Left ventricle myocardium superior (tissue), 1 donor: ENCODE measurements at regions not wholly inside any gene's neighbourhood (a gene's known extent, or its start where the extent isn't known, plus 50 kb on each side); places are given as distances from the start of the nearest gene placed in this dataset.
A peak's percentile ranks its signal among the peaks of the same experiment; 100 is the strongest.

ENCODE experiments used
- ATAC-seq: fragments of 200-7000 bp; cut with Tn5 transposase; one replicate; pipeline ENCODE4 v1.9.1; 2020; ENCODE audit warnings: mild to moderate bottlenecking, moderate library complexity
- DNase-seq: peaks from one replicate; pipeline ENCODE4 v3.0.0-alpha.2; 2020
- intact Hi-C: fragments of 100-400 bp; cut with micrococcal nuclease; formaldehyde crosslinking; loops from one replicate; pipeline ENCODE4 v1.11.0; 2022
- donor health status: DM: no; HTN: yes; CAD: no; lungs with severe emphysema.

DNA sequence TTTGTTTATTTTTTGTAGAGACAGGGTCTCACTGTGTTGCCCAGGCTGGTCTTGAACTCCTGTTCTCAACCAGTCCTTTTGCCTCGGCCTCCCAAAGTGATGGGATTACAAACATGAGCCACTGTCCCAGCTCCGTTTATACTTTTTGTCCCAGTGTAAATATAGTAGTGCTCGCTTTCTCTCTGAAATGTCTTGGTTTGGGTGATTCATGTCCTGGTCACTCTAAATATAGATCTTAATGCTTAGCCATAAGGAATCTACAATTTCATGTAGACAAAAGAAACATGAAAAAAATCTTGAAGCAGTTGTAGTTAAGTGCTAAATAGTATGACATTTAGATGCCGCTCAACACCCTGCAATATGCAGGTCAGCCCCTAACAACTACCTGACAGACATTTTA lies 126.9 kb downstream of the KATNIP start:
- DNase-seq (no peak), ATAC-seq (no peak)
- intact Hi-C loops = no loop called here

DNA sequence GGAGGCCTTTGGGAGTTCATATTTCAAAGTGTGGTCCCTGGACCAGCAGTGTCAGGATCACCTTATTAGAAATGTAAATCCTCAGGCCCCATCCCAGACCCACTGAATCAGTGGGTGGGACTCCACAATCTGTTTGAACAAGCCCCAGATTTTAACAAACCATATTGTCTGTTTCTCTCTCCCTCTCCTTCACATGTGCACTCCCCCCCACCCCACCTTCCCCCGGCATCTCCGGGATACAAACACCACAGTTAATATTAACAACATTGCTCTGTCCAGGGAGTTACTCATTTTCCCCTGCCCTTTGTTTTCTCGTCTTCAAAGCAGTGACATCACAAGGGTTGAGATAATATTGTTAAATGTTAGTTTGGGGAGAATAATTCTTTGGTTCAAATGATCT lies 127.3 kb downstream of the KATNIP start:
- ATAC-seq (no peak), DNase-seq (no peak)
- intact Hi-C loops = no loop called here

DNA sequence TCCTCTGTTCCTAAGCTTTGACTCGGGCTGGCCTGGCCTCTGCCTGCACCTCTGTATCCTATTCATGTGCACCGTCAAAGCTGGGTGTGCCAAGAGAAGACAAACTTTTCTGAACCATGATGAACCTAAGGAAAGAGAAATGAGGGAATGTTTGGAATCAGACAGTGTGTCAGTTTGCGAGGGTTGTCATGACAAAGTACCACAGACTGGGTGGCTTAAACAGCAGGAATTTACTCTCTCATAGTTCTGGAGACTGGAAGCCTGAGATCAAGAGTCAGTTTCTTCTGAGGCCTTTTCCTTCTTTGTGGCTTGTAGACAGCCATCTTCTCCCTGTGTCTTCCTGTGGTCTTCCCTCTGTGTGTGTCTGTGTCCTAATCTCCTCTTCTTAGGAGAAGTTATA lies 129.0 kb downstream of the KATNIP start:
- intact Hi-C loops = no loop called here
- ATAC-seq (no peak), DNase-seq (no peak)

DNA sequence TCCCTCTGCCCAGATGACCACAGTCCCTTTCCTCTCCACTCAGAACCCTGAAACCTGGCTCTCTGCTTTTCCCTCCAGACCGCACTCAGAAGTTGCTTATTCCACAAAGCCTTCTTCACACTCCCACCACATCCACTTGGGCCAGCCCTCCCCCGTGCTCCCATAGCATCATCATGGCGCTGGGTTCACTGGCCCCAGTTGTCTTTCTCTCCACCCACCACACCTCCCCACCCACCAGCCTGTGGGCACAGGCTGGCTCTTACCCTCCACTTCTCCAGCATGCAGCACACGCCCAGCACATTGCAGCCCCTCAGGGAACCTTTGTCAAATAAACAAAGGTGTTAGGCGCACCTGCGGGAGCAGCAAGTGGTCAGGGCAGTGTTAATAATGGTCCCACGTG lies 130.0 kb downstream of the KATNIP start:
- no peak for DNase-seq
- intact Hi-C loops = no loop called here
- ATAC-seq = no peak

DNA sequence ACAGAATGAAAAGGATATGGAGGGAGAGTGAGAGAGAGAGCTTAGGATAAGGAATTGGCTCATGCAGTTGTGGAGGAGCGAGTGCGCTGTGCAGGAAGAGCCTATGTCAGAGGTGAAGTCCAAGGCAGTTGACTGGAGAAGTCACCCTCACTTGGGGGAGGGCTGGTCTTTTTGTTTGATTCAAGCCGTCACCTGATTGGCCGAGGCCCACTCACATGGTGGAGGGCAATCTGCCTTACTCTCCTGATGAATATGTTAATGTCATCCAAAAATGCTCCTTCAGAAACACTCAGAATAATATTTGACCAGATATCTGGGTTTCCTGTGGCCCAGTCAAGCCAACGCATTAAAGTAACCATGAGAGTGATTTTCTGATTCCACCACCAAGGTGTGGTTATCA lies 131.7 kb downstream of the KATNIP start:
- ATAC-seq (no peak), DNase-seq (no peak)
- intact Hi-C loops = no loop called here

DNA sequence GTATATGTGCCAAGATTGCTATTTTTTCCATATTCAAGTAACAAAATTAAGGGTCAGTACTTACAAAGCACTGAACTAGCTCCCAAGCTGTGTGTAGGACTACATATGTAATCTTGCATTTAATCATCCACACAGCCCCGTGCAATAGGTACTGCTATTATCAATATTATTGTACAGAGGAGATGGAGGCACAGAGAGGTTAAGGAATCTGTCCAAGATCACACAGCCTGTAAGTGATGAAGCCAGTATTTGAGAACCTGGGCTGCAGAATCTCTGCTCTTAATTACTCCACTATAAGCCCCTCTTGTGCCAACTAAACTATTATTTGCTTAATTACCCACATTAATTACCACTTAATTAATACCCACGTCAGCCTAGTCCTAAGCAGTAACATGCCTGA lies 134.1 kb downstream of the KATNIP start:
- DNase-seq (no peak), ATAC-seq (no peak)
- intact Hi-C loops = no loop called here

DNA sequence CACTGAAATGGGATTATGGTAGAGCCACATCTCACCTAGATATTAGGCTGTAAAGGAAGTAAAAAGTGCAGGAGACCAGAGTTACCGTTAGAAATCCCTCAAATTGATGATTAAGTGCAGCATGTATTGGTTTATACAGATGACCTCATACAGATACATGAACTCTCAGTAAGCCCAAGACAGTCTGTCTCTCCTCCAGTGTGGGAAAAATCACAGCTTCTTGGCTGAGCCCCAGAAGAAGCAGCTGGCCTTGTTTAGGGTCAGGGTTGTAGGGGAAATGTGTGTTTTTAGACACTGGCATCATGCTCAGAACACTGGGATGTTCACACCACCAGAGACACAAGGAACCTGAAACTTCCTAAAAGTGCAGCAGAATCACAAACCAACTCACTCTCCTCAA lies 135.9 kb downstream of the KATNIP start:
- DNase-seq = no peak
- no peak for ATAC-seq
- intact Hi-C loops = no loop called here

DNA sequence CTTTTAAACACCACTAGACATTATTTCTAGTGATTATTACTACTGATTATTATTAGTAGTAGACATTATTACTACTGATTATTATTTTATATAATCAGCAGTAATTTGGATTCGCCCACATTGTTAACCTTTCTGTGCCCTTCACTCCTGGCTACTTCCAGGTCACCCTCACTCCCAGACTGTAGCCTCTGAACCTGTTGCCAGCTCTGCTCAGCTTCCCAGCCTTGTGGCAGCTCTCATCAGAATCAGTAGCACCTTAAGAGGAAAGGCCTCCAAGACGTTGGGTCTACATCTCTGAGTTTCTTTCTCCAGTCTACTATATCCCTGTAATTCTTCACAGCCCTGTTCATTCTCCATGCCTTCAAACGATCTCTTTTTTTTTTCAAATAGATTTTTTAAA lies 137.0 kb downstream of the KATNIP start:
- no peak for DNase-seq
- intact Hi-C loops = no loop called here
- ATAC-seq = peak; percentile 67

DNA sequence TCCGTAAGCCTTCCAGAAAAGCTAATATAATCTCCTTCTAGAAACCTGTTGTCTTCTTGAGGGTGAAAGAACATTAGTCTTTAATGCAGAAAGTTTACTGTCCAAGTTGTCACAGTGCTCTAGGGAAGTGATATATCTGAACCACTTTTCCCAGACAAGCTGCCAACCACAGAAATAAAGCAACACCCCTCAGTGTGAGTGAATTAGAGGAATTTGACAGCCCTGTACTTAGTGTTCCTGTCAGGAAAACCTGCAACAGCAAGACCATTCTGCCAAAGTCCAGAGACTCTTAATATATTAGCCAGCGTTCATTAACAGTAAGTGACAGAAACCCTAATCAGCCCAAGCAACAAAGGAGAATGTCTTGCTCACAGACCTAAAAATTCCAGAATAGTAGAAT lies 137.7 kb downstream of the KATNIP start:
- DNase-seq (no peak), ATAC-seq (peak; percentile 85)
- intact Hi-C loops = no loop called here

DNA sequence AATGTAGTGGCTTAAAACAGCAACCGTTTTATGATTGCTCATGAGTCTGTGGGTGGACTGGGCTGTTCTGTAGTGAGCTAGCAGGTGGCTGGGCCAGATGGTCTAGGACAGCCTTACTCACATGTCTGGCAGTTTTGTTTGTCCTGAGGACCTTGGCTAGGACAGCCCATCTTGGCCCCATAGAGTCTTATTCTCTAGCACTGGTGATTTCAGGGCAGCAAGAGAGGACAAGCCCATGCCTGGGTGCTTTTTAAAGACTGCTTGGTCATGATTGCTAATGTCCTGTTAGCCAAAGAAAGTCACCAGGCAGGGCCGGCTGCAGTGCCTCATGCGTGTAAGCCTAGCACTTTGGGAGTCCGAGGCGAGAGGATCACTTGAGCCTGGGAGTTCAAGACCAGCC lies 139.8 kb downstream of the KATNIP start:
- peak; percentile 58 for ATAC-seq
- DNase-seq = no peak
- intact Hi-C loops = no loop called here

DNA sequence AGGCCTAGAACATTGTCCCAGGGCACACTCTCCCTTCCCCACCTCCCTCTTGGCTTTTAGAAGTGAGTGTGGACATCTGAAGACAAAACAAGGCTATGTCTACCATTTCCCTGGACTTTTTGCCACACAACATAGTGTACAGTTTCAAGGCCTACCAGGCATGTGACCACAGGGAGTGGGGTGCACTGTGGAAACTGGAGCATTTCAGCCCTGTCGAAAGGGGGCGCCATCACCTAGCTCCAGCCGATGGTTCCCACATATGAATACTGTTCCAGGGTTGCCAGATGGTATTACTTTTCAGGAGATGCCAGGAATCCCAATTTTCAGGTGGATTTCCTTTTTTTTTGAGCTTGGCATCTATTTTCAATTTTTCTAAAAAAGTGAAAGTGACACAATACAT lies 140.7 kb downstream of the KATNIP start:
- ATAC-seq = no peak

DNA sequence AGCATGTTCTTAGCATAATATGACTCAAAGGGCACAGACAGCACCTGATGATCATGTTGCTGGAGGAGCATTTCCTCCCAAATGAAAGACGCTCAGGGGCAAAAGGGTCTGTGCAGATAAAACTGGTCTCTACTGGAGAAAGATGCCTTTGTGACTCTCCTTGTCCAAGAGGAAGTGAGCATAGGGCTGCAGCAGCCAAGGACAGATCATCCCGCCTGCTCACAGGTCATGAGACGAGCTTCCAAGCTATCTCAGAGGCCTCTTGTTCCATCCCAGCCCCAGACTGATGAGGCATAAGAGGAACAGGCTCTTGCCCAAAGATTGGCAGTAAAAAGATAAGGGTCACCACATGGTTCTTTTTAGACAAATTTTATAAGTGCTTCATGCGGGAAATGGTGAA lies 141.8 kb downstream of the KATNIP start:
- no peak for ATAC-seq
- DNase-seq = no peak
- intact Hi-C loops = no loop called here

More for the DNA sequence above, 140.7 kb downstream of the KATNIP start:
- intact Hi-C loops = no loop called here
- no peak for DNase-seq

DNA sequence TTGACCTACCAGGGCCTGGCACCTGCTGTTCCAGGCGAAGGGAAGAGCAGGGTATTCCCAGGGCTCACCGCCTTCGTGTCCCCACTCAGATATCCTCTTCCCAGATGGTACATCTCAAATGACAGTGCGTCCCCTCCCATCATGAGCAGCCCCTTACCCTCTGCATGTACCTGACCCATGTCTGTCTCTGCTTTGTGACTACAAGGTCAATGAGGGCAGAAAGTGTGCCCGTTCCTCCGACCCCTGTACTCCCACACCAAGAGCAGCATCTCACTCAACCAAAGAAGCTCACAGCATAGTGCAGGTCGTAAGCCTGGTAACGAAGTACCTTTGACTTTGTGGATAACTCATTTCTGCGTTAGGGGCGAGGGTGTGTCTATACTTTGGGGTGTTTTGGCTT lies 142.6 kb downstream of the KATNIP start:
- intact Hi-C loops = no loop called here
- DNase-seq (no peak), ATAC-seq (no peak)

DNA sequence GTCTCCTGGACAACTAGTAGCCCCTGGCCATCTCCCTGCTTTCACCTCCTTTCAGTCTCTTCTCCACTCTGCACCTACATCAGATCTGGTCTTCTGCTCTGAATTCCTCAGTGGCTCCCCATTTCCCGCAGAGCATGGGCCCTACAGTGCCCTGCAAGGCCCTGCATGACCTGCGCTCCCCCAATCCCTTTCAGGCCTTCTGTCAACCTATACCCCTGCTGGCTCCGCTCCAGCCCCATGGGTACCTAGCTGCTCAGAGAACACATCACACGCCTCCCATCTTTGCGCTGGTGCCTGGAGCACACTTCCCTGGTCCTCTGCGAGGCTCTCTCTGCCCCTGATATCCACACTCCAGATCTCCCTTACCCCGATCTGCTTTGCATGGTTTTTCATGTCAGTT lies 145.2 kb downstream of the KATNIP start:
- ATAC-seq (no peak), DNase-seq (no peak)
- intact Hi-C loops = no loop called here

DNA sequence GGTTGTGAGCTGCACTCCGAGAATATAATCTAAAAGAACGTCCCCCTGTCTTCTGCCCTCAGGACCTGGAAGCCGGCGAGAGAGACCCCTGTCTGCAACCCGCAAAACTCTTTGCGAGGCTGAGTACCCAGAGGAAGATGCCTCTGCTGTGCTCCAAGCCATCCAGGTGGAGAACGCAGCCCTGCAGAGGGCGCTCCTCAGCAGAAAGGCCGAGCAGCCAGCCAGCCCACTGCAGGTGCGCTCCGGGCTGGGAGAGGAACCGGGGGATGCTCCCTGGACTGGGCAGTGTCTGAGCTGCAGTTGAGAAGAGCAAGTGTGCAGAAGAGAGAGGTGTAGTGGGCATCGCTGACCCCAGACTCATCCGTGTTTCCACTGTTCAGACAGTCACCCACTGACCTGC lies 148.3 kb downstream of the KATNIP start:
- ATAC-seq = no peak
- DNase-seq = peak; percentile 38
- intact Hi-C loops = loop anchor here (2.0 kb wide), 1 partner anchor 19 kb away; no protein-coding TSS in a partner anchor

DNA sequence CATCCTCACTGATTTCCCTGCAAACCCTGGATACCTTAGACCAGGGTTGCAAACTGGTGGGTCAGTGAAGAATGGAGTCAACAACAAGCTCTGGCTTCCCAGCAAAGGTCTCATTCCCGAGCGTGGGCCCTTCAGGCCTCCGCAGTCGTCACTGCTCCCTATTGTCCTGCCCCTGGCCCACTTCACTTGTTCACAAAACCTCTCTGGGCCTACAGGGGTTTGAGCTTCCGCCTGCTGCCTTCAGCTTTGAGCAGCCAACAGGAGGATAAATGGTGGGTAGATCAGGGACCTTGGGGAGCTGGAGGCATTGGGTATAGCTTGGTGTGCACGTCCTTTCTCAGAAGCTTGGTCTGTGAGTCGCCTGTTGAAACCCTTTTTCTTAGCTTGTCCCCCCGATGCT lies 148.8 kb downstream of the KATNIP start:
- ATAC-seq = no peak
- intact Hi-C loops = loop anchor here (2.0 kb wide), 1 partner anchor 18 kb away; no protein-coding TSS in a partner anchor
- no peak for DNase-seq

DNA sequence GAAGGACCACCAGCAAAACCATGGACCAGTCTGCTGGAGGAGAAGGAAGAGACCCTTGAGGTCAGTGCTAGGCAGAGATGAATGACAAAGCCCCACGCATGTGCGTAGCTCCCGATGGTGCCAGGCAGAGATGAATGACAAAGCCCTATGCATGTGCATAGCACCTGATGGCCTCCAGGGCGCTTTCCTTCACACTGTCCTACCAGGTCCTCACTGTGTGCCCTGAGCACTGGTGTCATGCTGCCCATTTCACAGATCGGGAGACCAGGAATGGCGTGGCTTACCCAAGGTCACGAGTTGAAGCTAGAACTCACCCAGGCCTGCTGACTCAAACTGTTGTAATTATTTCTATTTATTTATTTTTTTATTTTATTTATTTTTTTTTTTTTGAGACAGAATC lies 149.6 kb downstream of the KATNIP start:
- intact Hi-C loops = loop anchor here (2.0 kb wide), 1 partner anchor 17 kb away; no protein-coding TSS in a partner anchor
- no peak for DNase-seq

DNA sequence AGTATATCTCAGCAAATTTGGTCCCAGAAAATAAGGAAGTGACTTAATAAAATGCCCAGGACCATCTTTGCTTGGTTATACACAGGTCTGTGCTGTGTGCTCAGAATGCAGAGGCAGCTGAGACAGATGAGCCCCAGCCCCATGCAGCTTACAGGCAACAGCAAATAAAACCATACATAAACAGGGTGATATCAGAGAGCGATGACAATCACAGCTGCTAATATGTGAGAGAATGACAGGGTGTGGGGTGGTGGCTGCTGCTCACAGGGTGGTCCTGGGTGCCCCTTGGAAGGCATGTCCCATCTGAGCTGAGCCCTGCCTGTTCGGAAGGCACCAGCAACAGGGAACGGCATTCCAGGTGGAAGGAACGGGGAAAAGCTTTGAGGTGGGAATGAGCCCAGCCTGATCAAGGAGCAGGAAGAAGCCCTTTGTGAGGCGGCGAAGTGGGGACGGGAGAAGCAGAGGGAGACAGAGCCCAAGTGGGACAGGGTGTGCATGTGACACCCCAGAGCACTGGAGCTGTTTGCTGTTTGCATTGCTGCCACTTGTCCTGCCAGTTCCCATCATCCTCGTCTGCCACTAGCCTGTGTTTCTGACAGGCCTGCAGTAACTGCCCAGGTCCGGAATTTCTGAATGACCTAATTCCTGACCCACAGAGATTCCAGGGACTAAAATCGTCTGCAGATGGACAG lies 150.5 kb downstream of the KATNIP start:
- intact Hi-C loops = no loop called here
- ATAC-seq (peak; percentile 96), DNase-seq (no peak)

More for the DNA sequence above, 149.6 kb downstream of the KATNIP start:
- no peak for ATAC-seq

DNA sequence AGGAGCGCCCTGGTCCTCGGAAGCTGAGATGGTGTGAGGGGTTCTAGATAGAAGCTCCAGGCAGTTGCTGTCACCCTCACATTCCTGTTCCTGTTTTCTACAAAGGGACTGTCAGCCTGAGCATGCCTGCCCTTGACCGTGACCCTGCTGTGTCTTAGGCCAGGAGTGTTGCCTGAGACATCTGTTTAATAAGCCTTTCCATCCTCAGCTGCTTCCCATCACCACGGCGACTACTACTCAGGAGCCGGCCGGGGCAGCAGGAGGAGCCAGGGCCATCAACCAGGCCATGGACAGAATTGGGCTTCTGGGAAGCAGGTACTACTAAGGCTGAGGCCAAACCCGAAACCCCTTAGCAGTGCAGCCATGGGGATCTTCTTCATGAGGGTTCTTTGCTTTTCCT lies 151.4 kb downstream of the KATNIP start:
- DNase-seq = no peak
- no peak for ATAC-seq
- intact Hi-C loops = no loop called here

DNA sequence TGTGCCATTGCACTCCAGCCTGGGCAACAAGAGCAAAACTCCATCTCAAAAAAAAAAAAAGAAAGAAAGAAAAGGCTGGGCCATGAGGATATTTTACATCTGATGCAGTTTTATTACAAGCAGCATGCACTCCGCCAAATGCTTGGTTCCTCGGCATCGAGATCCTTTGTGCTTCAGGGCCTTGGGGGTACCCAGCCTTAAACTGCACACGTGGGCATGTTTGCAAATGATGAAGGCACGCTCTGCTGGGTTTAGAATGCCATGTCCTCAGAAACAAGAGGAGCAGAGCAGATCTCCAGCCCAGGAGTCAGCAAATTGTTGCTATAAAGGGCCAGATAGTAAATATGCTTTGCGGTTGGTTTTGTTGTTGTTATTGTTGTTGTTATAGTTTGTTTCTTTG lies 153.2 kb downstream of the KATNIP start:
- DNase-seq (no peak), ATAC-seq (no peak)
- intact Hi-C loops = no loop called here

DNA sequence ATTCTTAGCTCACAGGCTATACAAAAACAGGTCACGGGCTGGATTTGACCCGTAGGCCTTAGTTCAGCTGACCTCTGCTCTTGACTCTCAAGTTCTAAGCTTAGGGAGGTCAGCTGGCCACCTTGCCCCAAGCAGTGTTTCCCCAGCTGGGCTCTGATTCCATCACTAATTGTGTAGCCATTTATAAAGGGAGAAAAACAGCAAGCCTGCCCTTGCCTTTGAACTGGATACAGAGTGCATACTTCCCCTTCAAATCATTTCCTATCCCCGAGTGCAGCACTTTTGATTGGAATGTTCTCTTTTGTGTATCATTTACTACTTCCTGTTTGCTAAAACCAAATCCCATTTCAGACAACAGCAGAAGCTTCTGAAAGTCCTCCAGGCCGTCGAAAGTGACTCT lies 153.6 kb downstream of the KATNIP start:
- intact Hi-C loops = no loop called here
- DNase-seq = no peak
- no peak for ATAC-seq

DNA sequence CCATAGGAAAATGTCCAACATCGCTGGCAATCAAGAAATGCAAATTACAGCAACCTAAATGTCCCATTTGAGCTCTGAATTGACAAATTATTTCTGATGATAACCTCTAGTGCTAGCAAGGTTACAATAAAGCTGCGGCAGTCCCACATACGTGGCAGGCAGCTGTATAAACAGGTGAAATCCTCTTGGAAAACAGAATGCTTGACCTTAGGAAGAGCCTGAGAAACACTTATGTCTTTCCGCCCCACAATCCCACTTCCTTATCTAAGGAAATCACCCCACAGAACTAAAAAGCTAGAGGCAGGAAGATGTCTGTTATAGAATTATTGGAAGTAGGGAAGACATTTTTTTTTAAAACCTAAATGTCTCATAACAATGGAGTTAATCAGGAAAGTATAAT lies 154.3 kb downstream of the KATNIP start:
- intact Hi-C loops = no loop called here

More for the DNA sequence above, 154.3 kb downstream of the KATNIP start:
- DNase-seq (no peak), ATAC-seq (no peak)
